Muscle layer of duodenum (tissue), 2 donors: ENCODE measurements at regions not wholly inside any gene's neighbourhood (a gene's known extent, or its start where the extent isn't known, plus 50 kb on each side); places are given as distances from the start of the nearest gene placed in this dataset.
A peak's percentile ranks its signal among the peaks of the same experiment; 100 is the strongest.

Experiments used
- H3K27ac ChIP-seq: one replicate; pipeline ENCODE4 v1.7.0; 2013; ENCODE audit warnings: mild to moderate bottlenecking, low read length
- H3K27me3 ChIP-seq: one replicate; pipeline ENCODE4 v1.7.0; 2013; ENCODE audit warnings: low read depth, mild to moderate bottlenecking, control low read depth, low read length
- H3K36me3 ChIP-seq, 2 donors: one replicate each; pipeline ENCODE4 v1.7.0; 2013; ENCODE audit warnings: low read length in 2 of 2, control low read depth in 1 of 2, mild to moderate bottlenecking in 1 of 2; ENCODE audit not compliant: insufficient read depth in 2 of 2, control insufficient read depth in 1 of 2
- H3K4me1 ChIP-seq, 2 donors: one replicate each; pipeline ENCODE4 v1.7.0; 2013; ENCODE audit warnings: low read length in 2 of 2, mild to moderate bottlenecking in 2 of 2, control low read depth in 1 of 2, moderate library complexity in 1 of 2; ENCODE audit not compliant: insufficient read depth in 2 of 2, control insufficient read depth in 1 of 2
- H3K4me3 ChIP-seq, 2 donors: one replicate each; pipeline ENCODE4 v1.7.0; 2013; ENCODE audit warnings: low read length in 2 of 2, low read depth in 1 of 2, mild to moderate bottlenecking in 1 of 2
- H3K9me3 ChIP-seq, 2 donors: one replicate each; pipeline ENCODE4 v1.7.0; 2013; ENCODE audit warnings: low read length in 2 of 2, control low read depth in 1 of 2, mild to moderate bottlenecking in 1 of 2; ENCODE audit not compliant: control insufficient read depth in 1 of 2
- donor health status: healthy.

DNA sequence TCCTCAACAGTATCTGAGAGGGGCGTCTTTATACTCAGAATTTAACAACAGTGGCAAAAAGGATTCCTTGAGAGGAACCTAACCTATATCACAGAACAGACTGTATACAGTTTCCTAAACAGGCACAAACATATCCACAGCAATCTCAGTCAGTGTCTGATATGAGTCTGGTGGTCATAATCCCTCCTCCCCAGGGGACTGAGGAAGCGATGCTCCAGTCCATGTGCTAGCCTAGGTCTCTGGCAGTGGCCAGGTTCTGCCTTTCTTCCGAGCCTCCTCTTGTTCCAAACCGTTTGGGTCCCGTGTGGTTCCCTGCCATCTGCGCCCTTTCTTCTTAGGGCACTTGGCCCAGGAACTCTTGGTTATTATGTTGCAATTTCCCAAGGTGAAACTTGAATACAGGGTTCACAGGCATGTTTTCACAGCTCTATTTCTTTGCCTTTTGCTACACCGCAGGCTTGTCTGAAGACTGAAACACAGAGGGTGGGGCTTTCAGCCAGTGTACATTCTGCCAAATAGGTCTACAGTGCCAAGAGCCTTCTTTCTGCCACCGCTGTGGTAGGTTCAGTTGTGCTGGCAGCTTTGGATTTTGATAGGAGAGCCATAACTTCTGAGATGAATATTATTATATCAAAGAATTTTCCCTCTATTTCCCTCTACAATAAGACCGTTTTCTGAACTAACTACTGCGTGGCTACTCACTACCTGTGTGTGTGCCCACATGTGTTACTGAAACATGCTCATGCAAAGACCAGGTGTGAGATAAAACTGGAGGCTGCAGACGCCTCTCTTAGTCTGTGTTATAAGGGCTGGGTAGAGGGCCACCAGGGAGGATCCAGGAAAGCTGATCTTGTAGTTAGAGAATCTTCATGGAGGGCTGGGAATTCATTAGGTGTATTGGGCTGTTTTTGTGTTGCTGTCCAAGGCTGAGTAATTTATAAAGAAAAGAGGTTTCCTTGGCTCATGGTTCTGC, 75.0 kb upstream of the HAAO start:
- H3K27me3 ChIP-seq, result no peaks in the 10 kb centered on the region
- peaks cover 0 to 7% of the 10 kb centered on the region in 2 donors for H3K4me1 ChIP-seq
- H3K9me3 ChIP-seq, result peaks cover 0 to 4% of the 10 kb centered on the region in 2 donors
- H3K36me3 ChIP-seq, result no peaks in the 10 kb centered on the region
- peak overlapping the region; percentile 70 for H3K27ac ChIP-seq
- no peak overlapping the region for H3K4me3 ChIP-seq

DNA sequence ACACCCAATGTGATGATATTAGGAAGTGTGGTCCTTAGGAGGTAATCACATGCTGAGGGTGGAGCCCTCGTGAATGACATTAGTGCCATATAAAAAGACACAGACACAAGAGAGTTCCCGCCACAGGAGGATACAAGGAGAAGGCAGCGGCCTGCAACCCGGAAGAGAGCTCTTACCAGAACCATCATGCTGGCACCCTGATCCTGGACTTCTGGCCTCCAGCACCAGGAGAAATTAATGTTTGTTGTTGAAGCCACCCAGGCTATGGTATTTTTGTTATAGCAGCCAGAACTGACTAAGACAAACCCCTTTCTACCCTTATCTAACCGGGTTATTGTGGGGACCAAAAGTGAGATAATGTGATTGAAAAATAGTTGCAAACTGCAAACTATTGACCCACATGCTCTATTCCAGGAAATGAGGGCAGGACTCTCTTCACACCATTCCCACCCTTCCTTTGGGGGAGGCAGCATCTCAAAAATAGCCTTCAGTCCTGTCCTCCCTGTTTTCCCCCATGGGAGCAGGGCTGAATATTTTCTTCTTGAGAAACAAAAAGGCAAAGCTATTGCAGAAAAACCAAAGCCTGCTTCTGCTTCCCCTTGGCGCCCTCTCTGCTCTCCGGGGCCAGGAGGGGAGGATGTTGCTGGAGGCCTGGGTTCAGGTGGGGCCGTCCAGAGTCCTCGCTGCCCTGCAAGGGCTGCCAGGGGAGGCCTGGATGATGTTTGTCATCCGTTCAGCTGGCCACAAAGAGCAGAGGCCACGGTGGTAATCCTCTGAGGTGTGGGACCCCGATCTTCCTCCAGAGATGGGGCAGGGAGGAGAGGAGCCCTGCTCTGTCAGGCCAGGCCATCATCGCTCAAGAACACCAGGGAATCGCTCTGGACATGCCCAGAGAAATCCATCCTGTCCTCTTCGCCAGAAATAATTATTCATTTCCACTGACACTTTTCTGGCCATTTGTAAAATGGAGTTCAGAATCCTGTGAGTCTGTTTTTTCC, 73.8 kb upstream of the HAAO start:
- peaks cover 0 to 4% of the 10 kb centered on the region in 2 donors for H3K9me3 ChIP-seq
- no peak overlapping the region for H3K4me3 ChIP-seq
- peak overlapping the region; percentile 70 for H3K27ac ChIP-seq
- H3K36me3 ChIP-seq, result no peaks in the 10 kb centered on the region
- peaks cover 0 to 7% of the 10 kb centered on the region in 2 donors for H3K4me1 ChIP-seq
- H3K27me3 ChIP-seq, result no peaks in the 10 kb centered on the region

DNA sequence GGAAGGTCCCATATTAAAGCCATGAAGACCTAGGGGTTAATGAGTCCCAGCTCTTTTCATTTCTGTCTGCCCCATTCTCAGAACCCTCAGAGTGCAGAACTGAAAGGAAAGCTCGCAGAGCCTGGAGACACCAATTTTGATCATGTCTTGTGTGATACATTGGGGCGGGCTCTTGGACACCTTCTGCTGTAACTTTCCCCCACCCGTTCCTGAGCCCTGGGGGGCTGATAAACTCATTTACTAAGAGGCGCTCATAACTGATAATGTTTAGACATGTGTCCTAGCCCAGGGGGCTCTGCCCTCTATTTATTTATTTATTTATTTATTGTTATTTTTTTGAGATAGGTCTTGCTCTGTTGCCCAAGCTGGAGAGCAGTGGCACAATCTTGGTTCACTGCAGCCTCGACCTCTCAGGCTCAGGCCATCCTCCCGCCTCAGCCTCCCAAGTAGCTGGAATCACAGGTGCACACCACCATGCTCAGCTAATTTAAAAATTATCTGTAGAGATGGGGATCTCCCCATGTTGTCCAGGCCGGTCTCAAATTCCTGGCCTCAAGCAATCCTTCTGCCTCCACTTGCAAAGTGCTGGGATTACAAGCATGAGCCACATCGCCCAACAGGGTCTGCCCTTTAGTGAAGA, 72.4 kb upstream of the HAAO start:
- Histone ChIP-seq H3K27ac (no peak overlapping the region), H3K36me3 (no peaks in the 10 kb centered on the region), H3K27me3 (no peaks in the 10 kb centered on the region), H3K4me1 (peaks cover 0 to 7% of the 10 kb centered on the region in 2 donors), H3K4me3 (no peak overlapping the region), H3K9me3 (peaks cover 0 to 4% of the 10 kb centered on the region in 2 donors)

DNA sequence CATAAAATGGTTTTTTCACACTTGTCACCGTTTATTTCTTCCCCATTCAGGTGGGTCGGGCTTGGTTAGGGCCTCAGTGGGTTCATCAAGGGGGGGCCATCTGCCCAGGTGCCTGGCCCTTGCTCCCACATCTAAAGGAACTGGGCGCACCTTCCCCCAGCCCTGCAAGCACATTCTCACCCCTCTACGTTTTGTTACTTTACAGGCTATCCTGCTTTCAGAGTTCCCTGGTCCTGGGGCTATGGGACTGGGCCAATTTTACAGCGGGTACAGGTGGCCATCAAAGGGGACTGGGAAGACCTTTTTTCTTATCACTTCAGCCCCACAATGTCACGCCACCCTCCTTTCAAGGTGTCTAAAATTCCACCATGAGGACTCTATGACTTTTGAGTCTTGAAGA, 71.8 kb upstream of the HAAO start:
- Histone ChIP-seq H3K4me3 (no peak overlapping the region), H3K27ac (no peak overlapping the region), H3K36me3 (no peaks in the 10 kb centered on the region)

DNA sequence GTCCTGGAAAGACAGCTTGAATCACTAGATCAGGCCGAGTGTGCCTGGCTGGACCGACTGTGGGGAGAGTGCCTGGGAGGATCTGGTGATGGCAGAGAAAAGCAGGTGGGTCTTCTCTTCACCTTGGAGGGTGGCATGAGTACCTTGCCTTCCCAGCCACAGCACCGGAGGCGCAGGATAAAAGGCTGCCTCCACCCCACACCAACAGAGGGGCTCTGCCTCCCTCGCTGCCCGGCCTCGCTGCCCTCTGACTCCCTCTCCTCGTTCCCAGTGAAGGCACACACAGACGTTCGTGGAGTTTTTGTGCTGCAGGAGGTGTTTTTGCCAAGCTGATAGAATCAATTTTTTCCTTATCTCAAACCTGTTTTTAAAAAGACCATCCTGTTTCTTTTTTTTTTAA, 71.4 kb upstream of the HAAO start:
- peaks cover 0 to 2% of the 10 kb centered on the region in 2 donors for H3K9me3 ChIP-seq
- no peak overlapping the region for H3K4me3 ChIP-seq
- H3K27me3 ChIP-seq, result no peaks in the 10 kb centered on the region
- peaks cover 0 to 7% of the 10 kb centered on the region in 2 donors for H3K4me1 ChIP-seq
- no peaks in the 10 kb centered on the region for H3K36me3 ChIP-seq
- no peak overlapping the region for H3K27ac ChIP-seq

More for the DNA sequence above, 71.8 kb upstream of the HAAO start:
- Histone ChIP-seq H3K4me1 (peaks cover 0 to 7% of the 10 kb centered on the region in 2 donors), H3K9me3 (peaks cover 0 to 4% of the 10 kb centered on the region in 2 donors), H3K27me3 (no peaks in the 10 kb centered on the region)

DNA sequence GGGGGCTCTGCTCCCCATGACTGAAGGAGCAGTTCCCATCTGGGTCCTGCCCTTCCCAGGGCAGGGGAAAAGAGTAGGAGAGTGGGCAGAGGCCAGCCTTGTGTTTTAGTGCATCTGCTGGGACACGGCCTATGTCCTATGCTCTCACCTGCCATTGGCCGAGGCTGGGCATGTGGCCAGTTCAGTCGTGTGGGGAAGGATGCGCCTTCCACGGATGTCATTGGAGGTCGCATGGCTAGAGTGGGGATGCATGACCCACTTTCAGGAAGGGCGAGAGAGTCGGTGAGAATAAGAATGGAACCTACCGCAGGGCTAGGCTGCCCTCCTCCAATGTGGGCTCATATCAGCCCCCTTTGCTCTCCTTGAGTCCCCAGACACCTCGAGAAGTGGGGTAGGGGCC, 70.9 kb upstream of the HAAO start:
- peaks cover 0 to 7% of the 10 kb centered on the region in 2 donors for H3K4me1 ChIP-seq

DNA sequence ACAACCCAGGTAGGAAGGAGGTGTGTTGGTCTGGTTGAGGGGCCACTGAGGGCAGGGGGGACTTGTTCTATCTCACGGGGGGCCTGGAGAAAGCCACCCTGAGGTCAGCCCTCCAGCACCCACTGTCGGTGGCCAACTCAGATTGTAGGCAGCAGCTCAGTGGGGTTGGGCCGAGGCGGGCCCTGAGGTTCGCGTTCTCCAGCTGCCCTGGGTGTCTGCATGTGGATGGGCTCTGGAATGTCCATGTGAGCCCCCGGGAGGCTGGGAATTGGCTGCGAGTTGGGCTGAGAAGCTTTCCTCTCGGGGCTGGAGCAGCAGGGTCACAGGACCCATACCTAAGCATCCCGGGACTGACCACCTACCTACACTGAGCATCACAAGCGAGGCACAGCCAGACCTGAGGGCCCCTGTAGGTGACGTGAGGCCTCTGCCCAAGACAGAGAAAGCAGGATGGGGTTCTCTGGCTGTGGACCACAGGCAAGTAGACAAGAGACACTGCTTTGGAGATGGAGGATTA, 70.3 kb upstream of the HAAO start:
- H3K4me3 ChIP-seq, result no peak overlapping the region
- H3K9me3 ChIP-seq, result no peaks in the 10 kb centered on the region
- no peaks in the 10 kb centered on the region for H3K36me3 ChIP-seq
- peaks cover 0 to 7% of the 10 kb centered on the region in 2 donors for H3K4me1 ChIP-seq
- H3K27me3 ChIP-seq, result no peaks in the 10 kb centered on the region
- no peak overlapping the region for H3K27ac ChIP-seq

More for the DNA sequence above, 70.9 kb upstream of the HAAO start:
- H3K9me3 ChIP-seq, result no peaks in the 10 kb centered on the region
- H3K27me3 ChIP-seq, result no peaks in the 10 kb centered on the region
- no peak overlapping the region for H3K4me3 ChIP-seq
- no peaks in the 10 kb centered on the region for H3K36me3 ChIP-seq
- H3K27ac ChIP-seq, result no peak overlapping the region

DNA sequence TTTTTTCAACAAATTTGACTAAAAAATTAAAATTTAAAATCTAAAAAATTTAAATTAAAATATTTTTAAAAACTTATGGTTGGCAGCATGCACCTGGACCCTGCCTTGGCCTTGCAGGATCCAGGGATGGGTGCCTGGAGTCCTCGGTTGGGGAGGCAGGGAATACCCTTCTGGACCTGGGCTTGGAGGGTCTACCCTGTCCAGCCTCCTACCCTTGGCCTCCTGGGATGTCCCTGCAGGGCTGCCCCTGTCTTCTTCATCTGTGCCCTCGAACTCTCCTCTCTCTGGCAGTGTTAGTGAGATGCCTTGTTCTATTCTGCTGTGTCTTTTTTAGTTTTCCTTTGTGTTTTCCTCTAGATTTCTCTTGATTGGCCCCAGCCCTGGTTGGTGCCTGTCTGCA, 68.9 kb upstream of the HAAO start:
- Histone ChIP-seq H3K9me3 (no peaks in the 10 kb centered on the region), H3K4me3 (no peak overlapping the region), H3K36me3 (no peaks in the 10 kb centered on the region), H3K27ac (no peak overlapping the region), H3K4me1 (peaks cover 0 to under 1% of the 10 kb centered on the region in 2 donors), H3K27me3 (no peaks in the 10 kb centered on the region)

DNA sequence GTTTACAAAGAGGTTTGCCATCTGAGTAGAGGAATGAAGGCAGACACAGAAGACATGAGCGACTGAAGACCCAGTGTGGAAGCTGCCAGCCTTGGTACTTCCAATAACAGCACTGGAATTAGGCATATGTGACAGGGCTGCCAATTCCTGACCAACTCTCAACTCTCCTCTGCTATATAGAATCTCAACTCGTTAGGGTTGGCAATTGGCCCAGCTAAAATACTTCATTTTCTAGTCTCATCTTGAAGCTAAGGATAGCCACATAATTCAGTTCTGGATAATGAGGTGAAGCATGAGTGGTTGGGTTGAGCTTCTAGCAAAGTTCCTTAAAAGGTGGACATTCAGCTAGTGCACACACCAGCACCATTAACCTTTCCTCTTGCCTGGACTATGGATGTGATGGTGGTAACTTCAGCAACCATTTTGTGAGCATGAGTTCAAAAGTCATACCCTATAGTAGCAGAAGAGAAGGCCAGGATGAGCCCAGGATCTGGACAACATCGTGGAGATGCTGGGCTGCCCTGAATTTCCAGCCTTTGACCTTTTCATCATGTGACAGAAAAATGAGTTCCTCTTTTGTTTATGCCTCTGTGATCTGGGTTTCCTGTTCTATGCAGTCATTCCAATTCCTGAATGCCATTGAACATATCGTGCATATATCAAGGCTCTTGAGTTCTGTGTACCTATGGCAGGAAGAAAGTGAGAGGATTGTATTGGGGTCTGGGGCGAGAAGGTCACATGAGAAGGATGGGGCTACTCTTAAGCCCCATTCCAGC, 68.1 kb upstream of the HAAO start:
- Histone ChIP-seq H3K4me1 (no peaks in the 10 kb centered on the region), H3K4me3 (no peak overlapping the region), H3K27me3 (no peaks in the 10 kb centered on the region), H3K27ac (no peak overlapping the region), H3K36me3 (no peaks in the 10 kb centered on the region), H3K9me3 (no peaks in the 10 kb centered on the region)

DNA sequence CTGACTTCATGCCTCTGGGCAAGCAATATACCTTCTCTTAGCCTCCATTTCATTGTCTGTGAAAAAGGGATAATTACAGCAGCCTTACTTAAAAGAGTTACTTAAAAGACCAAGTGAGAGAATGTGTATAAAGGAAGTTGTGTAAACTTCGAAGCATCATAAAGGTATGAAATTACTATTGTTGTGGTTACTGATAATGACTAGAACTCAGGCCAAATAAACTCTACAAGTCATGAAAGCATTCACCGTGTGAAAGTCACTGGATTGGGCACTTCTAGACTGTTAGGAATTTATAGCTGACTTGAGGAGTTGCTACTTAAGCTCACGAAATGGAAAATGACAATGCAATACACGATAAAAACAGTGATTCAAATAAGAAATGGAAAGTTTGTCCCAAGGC, 67.4 kb upstream of the HAAO start:
- no peaks in the 10 kb centered on the region for H3K36me3 ChIP-seq
- H3K4me3 ChIP-seq, result no peak overlapping the region
- H3K4me1 ChIP-seq, result peaks cover 0 to 2% of the 10 kb centered on the region in 2 donors
- H3K27me3 ChIP-seq, result no peaks in the 10 kb centered on the region
- H3K27ac ChIP-seq, result no peak overlapping the region
- H3K9me3 ChIP-seq, result no peaks in the 10 kb centered on the region
